ENCODE measurements at regions not wholly inside any gene's neighbourhood (a gene's known extent, or its start where the extent isn't known, plus 50 kb on each side); places are given as distances from the start of the nearest gene placed in this dataset.

DNA sequence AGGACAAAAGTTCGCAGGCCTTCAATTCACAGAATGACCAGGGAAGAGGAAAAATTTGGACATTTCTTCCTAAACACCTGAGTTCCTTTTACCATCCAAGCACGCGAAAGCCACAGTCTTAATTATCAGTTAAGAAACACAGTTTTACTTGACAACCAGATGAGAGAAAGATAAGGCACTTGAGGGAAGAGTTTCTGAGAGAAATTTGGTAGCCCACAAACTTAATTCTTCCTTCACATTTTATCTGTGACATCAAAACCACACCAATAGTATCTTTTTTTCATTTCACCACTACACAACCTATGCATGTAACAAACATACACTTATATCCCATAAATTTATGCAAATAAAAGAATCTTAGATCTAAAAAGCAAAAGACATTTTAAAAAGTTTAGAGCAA lies 326.6 kb downstream of the MZT1 start:
- DNase-seq (ENCODE audit: low read depth), result no peak
- no peak overlapping the region for H3K4me3 ChIP-seq (ENCODE audit: low read depth, low read length)
- TF ChIP-seq, protein P1, sequence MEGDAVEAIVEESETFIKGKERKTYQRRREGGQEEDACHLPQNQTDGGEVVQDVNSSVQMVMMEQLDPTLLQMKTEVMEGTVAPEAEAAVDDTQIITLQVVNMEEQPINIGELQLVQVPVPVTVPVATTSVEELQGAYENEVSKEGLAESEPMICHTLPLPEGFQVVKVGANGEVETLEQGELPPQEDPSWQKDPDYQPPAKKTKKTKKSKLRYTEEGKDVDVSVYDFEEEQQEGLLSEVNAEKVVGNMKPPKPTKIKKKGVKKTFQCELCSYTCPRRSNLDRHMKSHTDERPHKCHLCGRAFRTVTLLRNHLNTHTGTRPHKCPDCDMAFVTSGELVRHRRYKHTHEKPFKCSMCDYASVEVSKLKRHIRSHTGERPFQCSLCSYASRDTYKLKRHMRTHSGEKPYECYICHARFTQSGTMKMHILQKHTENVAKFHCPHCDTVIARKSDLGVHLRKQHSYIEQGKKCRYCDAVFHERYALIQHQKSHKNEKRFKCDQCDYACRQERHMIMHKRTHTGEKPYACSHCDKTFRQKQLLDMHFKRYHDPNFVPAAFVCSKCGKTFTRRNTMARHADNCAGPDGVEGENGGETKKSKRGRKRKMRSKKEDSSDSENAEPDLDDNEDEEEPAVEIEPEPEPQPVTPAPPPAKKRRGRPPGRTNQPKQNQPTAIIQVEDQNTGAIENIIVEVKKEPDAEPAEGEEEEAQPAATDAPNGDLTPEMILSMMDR (IDR thresholded peaks at IDR 0.05; ENCODE audit: low read depth, low read length, missing control alignments), result no peak

DNA sequence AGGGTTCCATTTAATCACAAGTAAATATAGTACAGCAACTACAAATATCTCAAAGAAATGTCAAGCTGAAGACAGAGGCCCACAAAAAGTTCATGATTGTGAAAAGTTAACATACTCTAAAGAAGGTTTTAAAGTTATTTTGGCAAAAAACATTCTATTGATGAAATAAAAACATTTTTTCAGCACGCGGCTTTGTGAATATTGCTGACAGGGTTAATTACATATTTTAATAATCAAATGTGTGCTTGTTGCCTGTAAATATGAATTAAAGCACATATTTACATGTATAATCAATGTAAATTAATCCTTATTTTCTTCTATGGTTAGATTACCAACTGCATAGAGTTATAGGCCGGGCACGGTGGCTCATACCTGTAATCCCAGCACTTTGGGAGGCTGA lies 328.1 kb downstream of the MZT1 start:
- no peak for DNase-seq (ENCODE audit: low read depth)
- H3K4me3 ChIP-seq (ENCODE audit: low read depth, low read length), result no peak overlapping the region
- TF ChIP-seq, protein P1 (IDR thresholded peaks at IDR 0.05; ENCODE audit: low read depth, low read length, missing control alignments), result no peak

DNA sequence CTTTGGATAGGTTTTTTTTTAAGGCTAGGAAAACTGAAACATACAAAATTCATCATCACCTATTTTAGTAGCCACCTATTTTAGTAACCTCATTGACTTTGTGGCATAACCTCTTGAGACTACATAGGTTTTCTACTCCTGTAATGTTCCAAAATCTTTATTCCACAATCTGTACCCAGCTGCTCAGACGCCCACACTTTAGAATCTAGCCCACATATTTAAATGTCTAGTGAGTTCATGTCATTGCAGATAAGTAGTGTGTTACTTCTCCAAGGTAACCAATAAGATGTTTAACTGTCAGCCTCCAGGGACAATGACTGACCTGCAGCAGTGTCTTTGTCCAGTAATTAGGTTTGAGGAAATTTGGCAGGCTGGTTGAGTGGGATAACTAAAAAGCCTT lies 330.2 kb downstream of the MZT1 start:
- TF ChIP-seq, protein P1 (IDR thresholded peaks at IDR 0.05; ENCODE audit: low read depth, low read length, missing control alignments), result no peak
- H3K4me3 ChIP-seq (ENCODE audit: low read depth, low read length), result no peak overlapping the region
- DNase-seq (ENCODE audit: low read depth), result no peak

DNA sequence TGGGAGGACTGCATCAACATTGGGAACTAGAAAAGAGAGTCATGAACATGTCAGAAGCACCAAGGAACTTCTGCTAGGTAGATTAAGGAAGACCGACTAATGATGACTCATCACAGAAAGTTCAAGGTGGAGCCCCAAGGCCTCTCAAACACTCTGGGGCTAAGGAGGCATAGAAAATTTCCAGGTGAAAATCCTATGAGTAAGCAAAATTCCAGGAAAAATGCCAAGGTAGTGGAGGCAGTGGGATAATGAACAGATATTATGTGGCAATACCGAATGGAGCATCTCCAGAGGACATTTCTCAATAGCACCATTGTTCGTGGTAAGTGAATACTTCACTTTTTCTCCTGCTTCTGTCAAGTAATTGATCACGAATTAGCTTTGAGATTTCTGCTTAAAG lies 336.5 kb downstream of the MZT1 start:
- TF ChIP-seq, protein P1 (IDR thresholded peaks at IDR 0.05; ENCODE audit: low read depth, low read length, missing control alignments), result no peak
- DNase-seq (ENCODE audit: low read depth), result no peak
- no peak overlapping the region for H3K4me3 ChIP-seq (ENCODE audit: low read depth, low read length)

DNA sequence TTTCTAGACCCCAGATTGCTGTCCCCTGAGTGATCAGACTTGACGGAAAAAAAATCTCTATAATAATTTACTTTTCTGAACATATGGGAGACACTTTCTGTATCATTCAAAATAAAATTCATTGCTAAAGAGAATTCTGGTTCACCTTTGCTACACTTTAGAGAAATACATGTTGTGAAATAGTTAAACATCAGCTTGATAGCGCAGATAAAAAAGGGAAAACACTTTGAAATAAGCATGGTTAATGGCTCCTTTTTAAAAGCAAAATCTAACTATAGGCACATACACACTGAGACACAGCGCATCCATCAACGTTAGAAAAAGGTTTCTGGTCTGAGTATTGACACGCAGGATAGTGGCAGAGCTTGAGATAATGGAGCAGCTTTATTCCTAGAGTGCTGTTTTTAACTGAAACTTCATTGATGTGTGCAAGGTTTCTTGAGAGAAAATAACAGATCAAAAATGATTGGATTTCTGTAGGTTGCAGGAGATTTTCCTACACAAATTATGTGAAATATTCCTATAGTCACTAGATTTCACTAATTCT lies 341.2 kb downstream of the MZT1 start:
- no peak for DNase-seq (ENCODE audit: low read depth)
- TF ChIP-seq, protein P1 (IDR thresholded peaks at IDR 0.05; ENCODE audit: low read depth, low read length, missing control alignments), result no peak
- H3K4me3 ChIP-seq (ENCODE audit: low read depth, low read length), result no peak overlapping the region

DNA sequence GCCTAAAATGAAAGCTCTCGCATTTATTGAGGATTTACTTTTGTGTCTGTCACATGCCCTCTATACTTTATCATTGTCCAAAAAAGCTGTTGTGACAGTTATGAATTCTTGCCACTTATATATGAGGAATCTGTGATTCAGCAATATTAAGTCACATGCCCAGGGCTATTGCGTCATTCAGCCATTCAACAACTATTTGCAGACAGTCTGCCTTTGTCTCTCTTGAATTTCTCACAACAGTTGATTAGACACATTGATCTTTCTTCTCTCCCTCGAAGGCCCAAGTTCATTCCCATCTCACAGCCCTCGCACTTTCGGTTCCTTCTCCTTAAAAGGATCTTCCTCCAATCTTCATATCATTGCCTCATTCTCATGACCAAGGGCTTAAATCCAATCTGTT lies 342.6 kb downstream of the MZT1 start:
- no peak for DNase-seq (ENCODE audit: low read depth)
- H3K4me3 ChIP-seq (ENCODE audit: low read depth, low read length), result no peak overlapping the region
- TF ChIP-seq, protein P1 (IDR thresholded peaks at IDR 0.05; ENCODE audit: low read depth, low read length, missing control alignments), result no peak

DNA sequence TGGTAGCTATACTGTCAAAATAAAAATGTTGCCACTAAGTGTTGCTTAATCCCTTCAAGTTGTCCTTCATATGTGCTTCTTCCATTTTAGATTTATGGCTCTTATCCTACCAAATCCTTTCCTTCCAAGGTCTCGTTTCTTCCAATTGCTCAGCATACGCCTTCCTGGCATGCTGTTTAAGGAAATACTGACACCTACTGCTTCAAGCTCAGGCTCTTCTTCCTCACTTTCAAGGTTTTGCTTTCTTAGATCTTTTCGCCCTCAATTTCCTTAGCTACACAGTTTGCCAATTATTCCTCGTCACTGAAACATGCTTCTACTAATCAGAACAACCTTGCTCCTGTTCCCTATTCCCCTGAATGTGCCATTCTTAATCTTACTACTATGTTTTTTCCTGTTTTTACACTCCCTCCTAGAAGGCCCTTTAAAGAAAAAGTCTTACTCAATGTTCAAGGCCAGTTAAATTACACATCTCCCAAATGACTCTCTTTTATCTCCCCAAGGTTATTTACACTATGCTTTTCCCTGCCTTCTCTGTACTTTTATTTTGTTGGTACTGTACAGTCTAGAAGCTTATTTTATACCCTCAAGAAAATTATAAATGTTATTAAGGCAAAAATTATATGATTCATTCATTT lies 343.1 kb downstream of the MZT1 start:
- TF ChIP-seq, protein P1 (IDR thresholded peaks at IDR 0.05; ENCODE audit: low read depth, low read length, missing control alignments), result no peak
- no peak overlapping the region for H3K4me3 ChIP-seq (ENCODE audit: low read depth, low read length)
- no peak for DNase-seq (ENCODE audit: low read depth)
